ENCODE measurements at regions not wholly inside any gene's neighbourhood (a gene's known extent, or its start where the extent isn't known, plus 50 kb on each side); places are given as distances from the start of the nearest gene placed in this dataset.

DNA sequence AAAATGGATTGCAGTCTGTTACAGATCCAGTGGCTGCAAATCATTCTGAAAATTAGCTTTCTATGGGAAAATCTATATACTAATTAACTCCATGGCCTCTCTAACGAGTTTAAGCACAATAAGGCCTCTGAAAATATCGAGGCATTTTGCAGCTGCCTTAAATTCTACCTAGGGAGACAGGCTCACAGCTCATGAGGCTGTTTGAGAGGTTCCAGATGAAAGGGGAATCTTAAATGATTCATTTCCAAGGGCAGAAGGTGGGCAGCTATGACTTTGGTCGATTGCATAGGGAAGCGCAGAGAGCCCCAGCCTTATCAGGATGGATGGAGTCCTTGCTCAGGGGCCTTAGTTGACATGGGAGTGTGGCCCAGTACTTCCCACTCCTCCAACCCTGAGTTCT is 216.8 kb upstream of the POU3F1 start:
- no peak overlapping the region for H3K4me3 ChIP-seq (ENCODE audit: low read length)
- TF ChIP-seq ZNF274 (IDR thresholded peaks at IDR 0.05; ENCODE audit: low read depth, low read length), result no peak

DNA sequence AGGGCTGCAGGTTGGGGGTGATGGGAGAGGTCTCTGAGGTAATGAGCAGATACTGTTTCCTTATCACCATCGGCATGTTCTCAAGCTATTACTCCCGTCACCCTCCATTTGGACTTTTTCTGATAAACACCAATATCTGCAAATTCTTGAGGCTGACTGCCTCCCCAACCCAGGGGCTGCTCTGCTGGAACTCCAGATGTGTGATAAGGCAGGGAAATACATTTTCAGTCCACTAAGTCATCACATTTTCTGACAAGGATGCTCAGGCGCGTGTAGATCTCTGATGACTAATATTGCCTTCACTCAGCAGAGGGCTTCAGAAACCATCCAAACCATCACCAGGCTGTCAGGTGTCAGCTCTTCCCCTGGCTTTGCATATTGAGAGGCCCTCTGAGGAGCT is 215.0 kb upstream of the POU3F1 start:
- H3K4me3 ChIP-seq (ENCODE audit: low read length), result no peak overlapping the region
- TF ChIP-seq ZNF274 (IDR thresholded peaks at IDR 0.05; ENCODE audit: low read depth, low read length), result no peak

GRCh38 chr1:38258085-38258627 is 211.6 kb upstream of the POU3F1 start:
- no peak overlapping the region for H3K4me3 ChIP-seq (ENCODE audit: low read length)
- TF ChIP-seq ZNF274 (IDR thresholded peaks at IDR 0.05; ENCODE audit: low read depth, low read length), result no peak

DNA sequence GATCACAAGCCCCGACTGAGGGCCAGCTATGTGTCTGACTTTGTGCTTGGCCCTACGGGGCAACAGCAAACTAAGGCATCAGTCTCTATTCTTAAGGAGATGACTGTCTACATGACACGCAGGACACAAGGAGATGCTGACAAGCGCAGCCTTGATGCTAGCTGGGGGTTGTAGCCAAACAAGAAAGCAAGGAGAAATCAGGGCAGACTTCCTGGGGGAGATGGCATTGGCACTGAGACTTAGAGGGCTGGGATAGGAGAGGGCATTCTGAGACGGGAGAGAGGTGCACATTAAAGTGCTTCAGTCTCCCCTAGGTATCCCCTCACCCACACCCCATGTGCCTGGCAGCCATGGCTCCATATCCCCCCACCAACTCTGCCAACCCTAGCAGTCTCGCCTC is 210.8 kb upstream of the POU3F1 start:
- no peak for TF ChIP-seq ZNF274 (IDR thresholded peaks at IDR 0.05; ENCODE audit: low read depth, low read length)
- H3K4me3 ChIP-seq (ENCODE audit: low read length), result no peak overlapping the region

GRCh38 chr1:38256072-38256471 is 209.5 kb upstream of the POU3F1 start:
- no peak for TF ChIP-seq ZNF274 (IDR thresholded peaks at IDR 0.05; ENCODE audit: low read depth, low read length)
- no peak overlapping the region for H3K4me3 ChIP-seq (ENCODE audit: low read length)

DNA sequence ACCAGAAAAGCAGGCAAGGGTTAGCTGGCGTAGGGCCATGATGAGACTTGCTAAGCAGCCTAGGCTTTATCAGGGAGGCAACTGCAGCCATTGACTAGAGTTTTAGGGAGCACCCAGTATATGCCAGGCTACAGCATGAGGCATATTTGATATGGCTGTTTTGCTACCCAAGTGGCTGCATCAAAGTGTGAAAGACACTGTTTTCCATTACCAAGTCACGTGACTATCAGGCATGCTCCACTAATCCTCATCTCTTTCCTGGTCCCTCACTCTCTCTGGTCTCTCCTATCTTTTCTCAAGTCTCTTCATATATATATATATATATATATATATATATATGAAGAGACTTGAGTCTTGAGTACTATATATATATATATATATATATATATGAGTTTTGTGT is 206.7 kb upstream of the POU3F1 start:
- H3K4me3 ChIP-seq (ENCODE audit: low read length), result no peak overlapping the region
- TF ChIP-seq ZNF274 (IDR thresholded peaks at IDR 0.05; ENCODE audit: low read depth, low read length), result no peak

GRCh38 chr1:38250356-38250755 is 203.8 kb upstream of the POU3F1 start:
- TF ChIP-seq ZNF274 (IDR thresholded peaks at IDR 0.05; ENCODE audit: low read depth, low read length), result no peak
- no peak overlapping the region for H3K4me3 ChIP-seq (ENCODE audit: low read length)

DNA sequence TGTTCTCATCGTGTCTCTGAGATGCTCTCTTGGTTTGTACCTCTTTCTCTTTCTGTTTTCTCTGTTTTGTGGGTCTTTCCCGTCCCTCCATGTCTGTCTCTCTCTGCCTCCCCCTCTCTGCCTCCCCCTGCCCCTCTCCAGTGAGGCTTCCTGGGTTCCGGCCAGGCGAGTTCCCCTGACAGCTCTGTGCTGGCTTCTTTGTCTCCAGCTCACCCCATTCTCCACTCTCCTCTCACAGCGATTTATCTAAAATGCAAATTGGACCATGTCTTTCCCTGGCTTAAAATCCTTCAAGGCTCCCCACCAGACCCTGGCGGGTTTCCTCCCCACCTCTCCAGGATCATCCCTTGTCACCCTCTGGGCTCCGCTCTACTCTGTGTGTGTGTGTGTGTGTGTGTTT is 202.4 kb upstream of the POU3F1 start:
- no peak overlapping the region for H3K4me3 ChIP-seq (ENCODE audit: low read length)
- TF ChIP-seq ZNF274 (IDR thresholded peaks at IDR 0.05; ENCODE audit: low read depth, low read length), result no peak

- no peak for TF ChIP-seq ZNF274 (IDR thresholded peaks at IDR 0.05; ENCODE audit: low read depth, low read length)
- no peak overlapping the region for H3K4me3 ChIP-seq (ENCODE audit: low read length)
These were observed 200.7 kb upstream of the POU3F1 start for GRCh38 chr1:38246955-38247952.

DNA sequence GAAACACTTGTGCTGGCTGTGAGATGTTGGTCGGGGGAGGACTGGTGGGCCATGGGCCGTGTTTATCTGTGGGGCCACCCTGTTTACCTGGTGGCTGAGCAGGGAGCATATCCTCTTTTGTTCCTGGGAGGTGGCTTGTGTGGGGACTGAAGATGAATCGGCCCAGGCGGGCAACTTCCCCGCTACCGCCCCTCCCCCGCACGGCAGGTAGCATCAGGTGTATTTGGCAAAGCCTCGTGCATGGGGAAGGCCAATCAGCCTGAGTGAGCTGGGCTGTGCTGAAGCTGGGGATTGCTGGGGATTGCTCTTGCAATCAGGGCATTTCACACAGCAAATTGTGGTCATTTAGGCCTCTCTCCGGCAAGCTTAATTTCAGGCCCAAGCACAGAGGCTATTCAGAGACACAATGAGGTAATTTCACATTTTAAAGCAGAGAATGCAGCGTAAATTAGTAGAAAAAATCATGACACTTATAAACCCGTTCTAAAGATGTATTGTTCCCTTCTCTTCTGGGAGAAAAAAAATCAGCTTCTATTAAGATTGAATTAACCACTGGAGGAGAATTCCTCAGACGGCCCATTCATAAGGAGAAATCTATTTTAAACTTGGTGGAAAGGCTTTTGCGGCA is 197.7 kb upstream of the POU3F1 start:
- no peak for TF ChIP-seq ZNF274 (IDR thresholded peaks at IDR 0.05; ENCODE audit: low read depth, low read length)

GRCh38 chr1:38243106-38243505 is 196.5 kb upstream of the POU3F1 start:
- no peak for TF ChIP-seq ZNF274 (IDR thresholded peaks at IDR 0.05; ENCODE audit: low read depth, low read length)
- H3K4me3 ChIP-seq (ENCODE audit: low read length), result no peak overlapping the region

More for the DNA sequence above, 197.7 kb upstream of the POU3F1 start:
- no peak overlapping the region for H3K4me3 ChIP-seq (ENCODE audit: low read length)

DNA sequence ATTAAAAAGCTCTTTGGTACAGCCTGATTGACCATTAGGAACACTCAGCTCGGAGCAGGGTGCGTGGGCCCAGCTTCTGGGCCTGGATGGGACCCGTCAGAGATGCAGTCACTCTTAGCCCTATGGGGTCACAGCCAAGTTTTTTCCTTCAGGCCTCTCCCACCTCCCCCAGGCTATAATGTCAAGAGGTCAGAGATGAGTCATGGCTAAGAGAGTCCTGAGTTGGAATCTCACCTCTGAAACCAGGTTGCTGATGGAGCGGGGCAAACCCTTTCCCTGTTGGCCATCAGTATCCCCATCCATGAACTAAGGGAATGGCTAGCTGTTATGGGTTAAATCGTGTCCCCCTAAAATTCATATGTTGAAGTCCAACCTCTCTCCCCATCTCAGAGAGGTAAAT is 195.9 kb upstream of the POU3F1 start:
- no peak overlapping the region for H3K4me3 ChIP-seq (ENCODE audit: low read length)

GRCh38 chr1:38241594-38242334 is 195.2 kb upstream of the POU3F1 start:
- no peak overlapping the region for H3K4me3 ChIP-seq (ENCODE audit: low read length)
- no peak for TF ChIP-seq ZNF274 (IDR thresholded peaks at IDR 0.05; ENCODE audit: low read depth, low read length)

More for the DNA sequence above, 195.9 kb upstream of the POU3F1 start:
- TF ChIP-seq ZNF274 (IDR thresholded peaks at IDR 0.05; ENCODE audit: low read depth, low read length), result no peak

- no peak for TF ChIP-seq ZNF274 (IDR thresholded peaks at IDR 0.05; ENCODE audit: low read depth, low read length)
- no peak overlapping the region for H3K4me3 ChIP-seq (ENCODE audit: low read length)
These were observed 194.0 kb upstream of the POU3F1 start for GRCh38 chr1:38240618-38241017.

All from GM08714 (cell line).